Prostate gland (tissue), 2 donors: ENCODE measurements at regions not wholly inside any gene's neighbourhood (a gene's known extent, or its start where the extent isn't known, plus 50 kb on each side); places are given as distances from the start of the nearest gene placed in this dataset.

Experiments used
- DNase-seq: peaks from one replicate; pipeline ENCODE4 v3.0.0-alpha.2; 2019; ENCODE audit warnings: low spot score
- H3K27ac ChIP-seq, 2 donors: fragments of 200-600 bp; sonication (generic); 2 replicates each; pipeline ENCODE4 v1.5.1; 2017 to 2019
- H3K27me3 ChIP-seq: fragments of 200-600 bp; sonication (generic); replicated peaks from 2 replicates; pipeline ENCODE4 v1.5.1; 2019; ENCODE audit not compliant: insufficient read depth
- H3K36me3 ChIP-seq, 2 donors: fragments of 200-600 bp; sonication (generic); 1 replicate in 1 of 2; 2 replicates in 1 of 2; pipeline versions ENCODE4 v1.5.1 to v1.8.1; 2017 to 2019
- H3K4me1 ChIP-seq: fragments of 200-600 bp; sonication (generic); replicated peaks from 2 replicates; pipeline ENCODE4 v1.5.1; 2019
- H3K4me3 ChIP-seq, 2 donors: fragments of 200-600 bp; sonication (generic); 2 replicates each; pipeline ENCODE4 v1.5.1; 2017 to 2019
- H3K9me3 ChIP-seq: fragments of 200-600 bp; sonication (generic); 2 replicates; pipeline ENCODE4 v1.5.1; 2017
- POLR2A ChIP-seq: fragments of 450-650 bp; IDR thresholded peaks from one replicate; pipeline ENCODE4 v1.6.1; 2016; ENCODE audit warnings: antibody characterized with exemption, mild to moderate bottlenecking
- POLR2AphosphoS5 ChIP-seq: sonication (generic); formaldehyde crosslinking; IDR thresholded peaks from one replicate; pipeline ENCODE4 v1.6.1; 2017; ENCODE audit warnings: antibody characterized with exemption
- WGBS: methylation state at CpG from one replicate; pipeline ENCODE4 v1.1.5; 2018; 5-methylcytosine and 5-hydroxymethylcytosine counted together
- intact Hi-C: fragments of 100-400 bp; cut with DNase I; formaldehyde crosslinking; loops from one replicate; pipeline ENCODE4 v1.14.2; 2022
- TF ChIP-seq, protein P1 (sequence below), 4 experiments: fragments of 200-600 bp in 2 of 4; fragments of 450-650 bp in 2 of 4; sonication (generic) in 2 of 4; IDR thresholded peaks; 1 replicate in 3 of 4; 2 replicates in 1 of 4; pipeline ENCODE4 v1.5.1; 2016 to 2019; ENCODE audit warnings: antibody characterized with exemption in 4 of 4, mild to moderate bottlenecking in 2 of 4, moderate library complexity in 2 of 4

DNA sequence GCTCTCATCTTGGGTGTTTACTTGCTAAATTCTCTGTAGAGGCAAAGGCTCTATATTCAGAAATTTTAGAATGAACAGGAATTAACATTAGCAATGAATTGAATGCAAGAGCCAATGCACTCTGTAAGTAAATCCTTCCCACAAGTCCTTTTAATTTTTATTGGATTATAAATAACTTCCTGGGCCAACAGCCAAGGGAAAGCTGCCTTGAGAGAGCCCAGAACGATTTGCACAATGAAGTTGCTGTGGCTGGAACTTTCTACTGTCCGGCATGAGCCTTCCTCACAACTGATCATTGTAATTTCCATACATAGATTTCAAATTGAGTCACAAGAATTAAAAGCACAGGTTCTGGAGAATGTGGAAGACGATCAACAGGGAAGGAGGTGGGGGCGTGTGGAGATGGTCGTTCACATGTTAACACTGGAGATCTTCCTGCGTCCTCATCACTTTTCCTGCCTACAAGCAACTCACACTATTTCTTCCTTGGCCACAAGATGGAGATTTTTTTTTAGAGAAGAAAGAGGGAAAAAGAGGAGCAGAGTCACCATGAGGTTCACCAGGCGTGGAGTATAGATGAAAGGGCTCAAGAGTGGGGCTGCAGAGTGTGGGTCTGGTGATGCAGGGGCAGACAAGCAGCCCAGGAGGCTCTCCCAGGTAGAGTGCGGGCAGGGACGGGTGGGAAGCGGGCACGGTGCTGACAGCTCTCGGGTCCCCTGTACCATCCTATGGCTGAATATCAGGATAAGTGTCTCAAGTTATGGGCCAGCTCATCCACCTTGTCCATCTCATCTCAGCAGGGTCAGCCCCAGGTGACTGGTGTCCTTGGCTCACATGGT, 110.7 kb downstream of the SOX1 start:
- Histone ChIP-seq H3K27me3 (peaks cover 8% of the 10 kb centered on the region), H3K4me3 (no peak overlapping the region), H3K4me1 (no peaks in the 10 kb centered on the region), H3K9me3 (no peaks in the 10 kb centered on the region), H3K36me3 (no peaks in the 10 kb centered on the region), H3K27ac (no peak overlapping the region)
- peak; percentile 63 for TF ChIP-seq POLR2AphosphoS5
- TF ChIP-seq, protein P1, sequence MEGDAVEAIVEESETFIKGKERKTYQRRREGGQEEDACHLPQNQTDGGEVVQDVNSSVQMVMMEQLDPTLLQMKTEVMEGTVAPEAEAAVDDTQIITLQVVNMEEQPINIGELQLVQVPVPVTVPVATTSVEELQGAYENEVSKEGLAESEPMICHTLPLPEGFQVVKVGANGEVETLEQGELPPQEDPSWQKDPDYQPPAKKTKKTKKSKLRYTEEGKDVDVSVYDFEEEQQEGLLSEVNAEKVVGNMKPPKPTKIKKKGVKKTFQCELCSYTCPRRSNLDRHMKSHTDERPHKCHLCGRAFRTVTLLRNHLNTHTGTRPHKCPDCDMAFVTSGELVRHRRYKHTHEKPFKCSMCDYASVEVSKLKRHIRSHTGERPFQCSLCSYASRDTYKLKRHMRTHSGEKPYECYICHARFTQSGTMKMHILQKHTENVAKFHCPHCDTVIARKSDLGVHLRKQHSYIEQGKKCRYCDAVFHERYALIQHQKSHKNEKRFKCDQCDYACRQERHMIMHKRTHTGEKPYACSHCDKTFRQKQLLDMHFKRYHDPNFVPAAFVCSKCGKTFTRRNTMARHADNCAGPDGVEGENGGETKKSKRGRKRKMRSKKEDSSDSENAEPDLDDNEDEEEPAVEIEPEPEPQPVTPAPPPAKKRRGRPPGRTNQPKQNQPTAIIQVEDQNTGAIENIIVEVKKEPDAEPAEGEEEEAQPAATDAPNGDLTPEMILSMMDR (IDR thresholded peaks at IDR 0.05): no peak
- no peak for TF ChIP-seq POLR2A
- intact Hi-C loops: no loop called here
- peak; percentile 42 for DNase-seq
- WGBS: 47% methylated on average over 12 of the region's 12 CpGs

DNA sequence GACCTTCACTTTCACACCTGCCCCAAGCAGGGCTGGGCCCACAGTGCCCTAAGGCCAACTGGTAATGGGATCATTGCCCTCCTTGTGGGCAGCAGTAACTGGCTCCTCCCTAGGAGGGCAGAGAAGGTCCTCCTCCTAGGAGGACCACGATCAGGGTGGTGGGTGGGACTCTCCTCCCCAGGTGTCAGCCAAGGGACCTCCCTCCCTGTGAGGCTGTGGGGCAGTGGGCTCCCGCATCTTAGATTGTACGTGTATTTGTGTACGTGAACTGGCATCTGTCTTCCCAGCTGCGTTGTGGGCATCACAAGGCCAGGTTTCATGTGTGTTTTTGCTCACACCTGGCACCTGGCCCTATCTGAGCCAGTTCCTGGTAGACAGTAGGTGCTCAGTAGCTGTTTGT, 111.8 kb downstream of the SOX1 start:
- DNase-seq: no peak
- no peak for TF ChIP-seq POLR2A
- 83% methylated on average over 5 of the region's 5 CpGs for WGBS
- H3K36me3 ChIP-seq: no peaks in the 10 kb centered on the region
- H3K9me3 ChIP-seq: no peaks in the 10 kb centered on the region
- H3K27me3 ChIP-seq: peaks cover 8% of the 10 kb centered on the region
- H3K4me1 ChIP-seq: no peaks in the 10 kb centered on the region
- no peak overlapping the region for H3K27ac ChIP-seq
- no peak overlapping the region for H3K4me3 ChIP-seq
- intact Hi-C loops: no loop called here

DNA sequence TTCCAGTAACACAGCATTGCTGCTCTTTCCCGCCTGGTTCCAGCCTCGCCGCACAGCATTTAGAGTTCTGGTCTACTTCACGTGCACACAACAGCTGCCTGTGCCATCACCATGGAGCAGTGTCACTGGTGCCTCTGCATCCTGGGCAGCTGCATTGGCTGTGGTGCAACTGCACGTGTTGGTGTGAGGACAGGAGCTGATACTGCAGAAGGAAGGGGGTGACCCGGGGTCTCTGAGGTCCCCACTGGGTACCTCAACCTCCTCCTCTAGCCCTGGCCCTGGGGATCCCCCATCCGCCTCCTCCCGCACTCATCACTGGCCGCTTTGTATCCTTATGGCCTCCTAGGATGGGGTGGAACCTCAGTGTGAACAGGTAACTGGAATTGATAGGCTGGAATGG, 112.5 kb downstream of the SOX1 start:
- no peaks in the 10 kb centered on the region for H3K4me1 ChIP-seq
- DNase-seq: no peak
- WGBS: 94% methylated on average over 9 of the region's 9 CpGs
- no peaks in the 10 kb centered on the region for H3K9me3 ChIP-seq
- no peak for TF ChIP-seq POLR2AphosphoS5
- no peak for TF ChIP-seq POLR2A
- TF ChIP-seq, protein P1 (IDR thresholded peaks at IDR 0.05): no peak
- H3K4me3 ChIP-seq: no peak overlapping the region
- intact Hi-C loops: no loop called here
- H3K27ac ChIP-seq: no peak overlapping the region
- H3K27me3 ChIP-seq: peaks cover 8% of the 10 kb centered on the region
- H3K36me3 ChIP-seq: no peaks in the 10 kb centered on the region

DNA sequence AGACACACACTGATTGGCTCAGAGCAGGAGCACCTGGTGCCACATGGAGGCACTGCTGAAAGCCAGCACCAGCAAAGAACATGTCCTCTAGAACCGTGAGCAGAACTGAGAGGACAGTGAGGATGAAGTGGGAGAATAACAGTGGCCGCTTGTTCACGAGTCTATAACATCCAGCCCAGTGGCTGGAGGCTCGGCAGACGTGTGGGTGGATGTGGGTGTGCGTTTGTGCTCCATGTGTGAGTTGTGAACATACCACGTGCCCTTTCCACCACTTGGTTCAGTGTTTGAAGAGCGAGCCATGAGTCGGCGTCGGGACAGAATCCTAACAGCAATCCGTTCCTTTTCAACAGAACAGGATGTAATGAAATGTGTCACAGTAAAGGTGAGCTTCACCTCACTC, 113.0 kb downstream of the SOX1 start:
- intact Hi-C loops: no loop called here
- H3K27me3 ChIP-seq: peaks cover 8% of the 10 kb centered on the region
- no peak for DNase-seq
- no peak overlapping the region for H3K27ac ChIP-seq
- WGBS: 92% methylated on average over 12 of the region's 12 CpGs
- H3K9me3 ChIP-seq: no peaks in the 10 kb centered on the region
- no peaks in the 10 kb centered on the region for H3K36me3 ChIP-seq
- H3K4me1 ChIP-seq: no peaks in the 10 kb centered on the region
- TF ChIP-seq, protein P1 (IDR thresholded peaks at IDR 0.05): no peak
- no peak overlapping the region for H3K4me3 ChIP-seq

DNA sequence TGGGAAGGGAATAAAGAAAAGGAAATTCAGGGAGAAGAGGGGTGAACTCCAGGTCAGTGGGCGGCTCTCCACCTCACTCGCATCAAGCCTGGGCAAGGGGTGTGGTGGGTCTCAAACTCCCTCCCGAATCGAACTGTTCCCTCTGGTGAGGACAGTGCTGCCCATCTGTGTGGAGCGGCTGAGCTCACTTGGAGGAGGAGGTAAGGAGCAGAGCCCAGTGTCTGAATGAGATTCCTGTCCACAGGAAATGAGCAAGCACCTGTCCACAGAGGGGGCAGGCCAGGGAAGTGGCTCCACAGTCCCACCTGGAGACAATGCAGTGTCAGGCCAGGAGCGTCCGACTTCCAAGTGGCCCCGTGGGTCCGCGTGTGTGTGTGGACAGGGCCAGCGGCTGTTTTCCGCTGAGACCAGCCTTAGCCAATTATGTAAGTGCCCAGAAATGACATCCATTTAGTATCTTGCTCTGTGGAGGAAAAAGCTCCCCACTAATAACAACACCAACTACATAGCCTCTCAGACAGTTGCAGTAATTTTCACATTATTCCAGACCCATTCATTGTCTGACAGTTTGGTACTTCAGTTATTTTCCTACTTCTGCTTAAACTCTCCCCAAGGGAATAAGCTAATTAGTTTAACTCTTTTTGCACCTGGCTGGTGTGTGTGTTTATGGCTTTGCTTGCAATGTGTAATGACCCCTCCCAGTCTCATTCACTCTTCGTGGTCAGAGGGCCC, 114.6 kb downstream of the SOX1 start:
- intact Hi-C loops: no loop called here
- TF ChIP-seq, protein P1 (IDR thresholded peaks at IDR 0.05): no peak
- TF ChIP-seq POLR2A (no peak), POLR2AphosphoS5 (no peak)
- no peaks in the 10 kb centered on the region for H3K36me3 ChIP-seq
- WGBS: 57% methylated on average over 13 of the region's 13 CpGs
- no peak overlapping the region for H3K4me3 ChIP-seq
- H3K4me1 ChIP-seq: no peaks in the 10 kb centered on the region
- peaks cover 8% of the 10 kb centered on the region for H3K27me3 ChIP-seq
- no peaks in the 10 kb centered on the region for H3K9me3 ChIP-seq
- H3K27ac ChIP-seq: no peak overlapping the region
- no peak for DNase-seq
